KMS-11 (cell line): ENCODE measurements at regions not wholly inside any gene's neighbourhood (a gene's known extent, or its start where the extent isn't known, plus 50 kb on each side); places are given as distances from the start of the nearest gene placed in this dataset.

Experiments
- H2AFZ ChIP-seq: fragments of 200-600 bp; sonication (generic); 2 replicates; pipeline ENCODE4 v1.6.1; 2016; ENCODE audit warnings: antibody characterized with exemption, mixed run types, low read depth
- H3K27ac ChIP-seq: fragments of 200-600 bp; sonication (generic); 2 replicates; pipeline ENCODE4 v1.6.1; 2016; ENCODE audit warnings: mild to moderate bottlenecking, mixed run types
- H3K27me3 ChIP-seq: fragments of 200-600 bp; sonication (generic); 2 replicates; pipeline ENCODE4 v1.6.1; 2017; ENCODE audit warnings: mild to moderate bottlenecking, low read depth, mixed run types, moderate library complexity; ENCODE audit not compliant: insufficient read depth
- H3K36me3 ChIP-seq: fragments of 200-600 bp; sonication (generic); 2 replicates; pipeline ENCODE4 v1.6.1; 2017; ENCODE audit warnings: mild to moderate bottlenecking, mixed run types; ENCODE audit not compliant: insufficient read depth
- H3K4me1 ChIP-seq: fragments of 200-600 bp; sonication (generic); 2 replicates; pipeline ENCODE4 v1.6.1; 2016; ENCODE audit warnings: mild to moderate bottlenecking, low read depth, mixed run types; ENCODE audit not compliant: poor library complexity, severe bottlenecking
- H3K4me2 ChIP-seq: fragments of 200-600 bp; sonication (generic); 2 replicates; pipeline ENCODE4 v1.7.0; 2016; ENCODE audit warnings: mild to moderate bottlenecking, mixed run types
- H3K4me3 ChIP-seq: fragments of 200-600 bp; sonication (generic); IDR thresholded peaks from 2 replicates; pipeline ENCODE4 v1.6.1; 2017; ENCODE audit warnings: low read depth, low read length, mixed read lengths; ENCODE audit not compliant: insufficient read depth
- H3K79me2 ChIP-seq: fragments of 200-600 bp; sonication (generic); 2 replicates; pipeline ENCODE4 v1.6.1; 2016; ENCODE audit warnings: low read depth, mixed run types; ENCODE audit not compliant: insufficient read depth
- H3K9ac ChIP-seq: fragments of 200-600 bp; sonication (generic); 2 replicates; pipeline ENCODE4 v1.6.1; 2016; ENCODE audit warnings: mild to moderate bottlenecking, mixed run types
- H4K20me1 ChIP-seq: fragments of 200-600 bp; sonication (generic); 2 replicates; pipeline ENCODE4 v1.6.1; 2016; ENCODE audit warnings: mild to moderate bottlenecking, mixed run types; ENCODE audit not compliant: insufficient read depth
- CTCF ChIP-seq: fragments of 200-600 bp; sonication (generic); conservative IDR thresholded peaks from 2 replicates; pipeline ENCODE4 v1.6.1; 2017; ENCODE audit warnings: low read depth, mild to moderate bottlenecking, antibody characterized with exemption, low read length, moderate library complexity, mixed read lengths

DNA sequence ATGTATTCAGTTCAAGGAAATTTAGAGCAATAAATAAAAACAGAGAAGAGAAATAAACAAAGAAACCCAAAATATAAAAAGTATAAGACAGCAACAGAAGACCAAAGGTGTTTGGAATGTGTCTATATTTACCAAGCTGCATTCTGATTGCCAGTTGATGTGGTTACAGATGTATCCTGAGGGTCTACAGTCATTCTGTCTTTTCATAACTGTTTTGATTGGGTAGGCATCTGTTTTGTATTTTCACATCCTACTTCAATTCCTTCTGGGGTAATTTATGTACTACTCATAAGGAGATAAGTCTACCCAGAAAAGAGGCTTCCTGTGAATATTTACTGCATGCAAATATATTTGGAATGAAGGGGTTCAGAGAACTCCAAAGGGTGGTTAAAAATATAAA is 596.8 kb upstream of the GCFC2 start:
- no peaks in the 10 kb centered on the region for H3K79me2 ChIP-seq
- H3K4me3 ChIP-seq: peak overlapping the region; percentile 62
- no peaks in the 10 kb centered on the region for H3K27me3 ChIP-seq
- TF ChIP-seq CTCF: no peak
- peak overlapping the region; percentile 47; the same call in 1 of the 2 replicates for H3K27ac ChIP-seq
- H3K9ac ChIP-seq: no peak overlapping the region
- peaks cover 38% of the 10 kb centered on the region for H3K4me1 ChIP-seq
- no peaks in the 10 kb centered on the region for H4K20me1 ChIP-seq
- no peak overlapping the region for H2AFZ ChIP-seq
- H3K4me2 ChIP-seq: peak overlapping the region; percentile 59
- H3K36me3 ChIP-seq: no peaks in the 10 kb centered on the region

- H3K4me1 ChIP-seq: peaks cover 46% of the 10 kb centered on the region
- no peak overlapping the region for H2AFZ ChIP-seq
- H3K79me2 ChIP-seq: no peaks in the 10 kb centered on the region
- no peaks in the 10 kb centered on the region for H3K27me3 ChIP-seq
- no peak overlapping the region for H3K9ac ChIP-seq
- TF ChIP-seq CTCF: no peak
- no peaks in the 10 kb centered on the region for H3K36me3 ChIP-seq
- H3K4me3 ChIP-seq: no peak overlapping the region
- no peak overlapping the region for H3K4me2 ChIP-seq
- no peak overlapping the region for H3K27ac ChIP-seq
- no peaks in the 10 kb centered on the region for H4K20me1 ChIP-seq
Measured at GRCh38 chr2:76298041-76298440, 587.3 kb upstream of the GCFC2 start.

GRCh38 chr2:76296438-76296837 is 585.7 kb upstream of the GCFC2 start:
- Histone ChIP-seq H3K36me3 (no peaks in the 10 kb centered on the region), H3K4me1 (peaks cover 46% of the 10 kb centered on the region), H3K9ac (no peak overlapping the region), H4K20me1 (no peaks in the 10 kb centered on the region), H3K4me2 (peak overlapping the region; percentile 39), H3K79me2 (no peaks in the 10 kb centered on the region), H3K27me3 (no peaks in the 10 kb centered on the region), H2AFZ (peak overlapping the region; percentile 8; the same call in 1 of the 2 replicates), H3K27ac (peak overlapping the region; percentile 36; the same call in 1 of the 2 replicates), H3K4me3 (no peak overlapping the region)
- no peak for TF ChIP-seq CTCF

- Histone ChIP-seq H3K36me3 (no peaks in the 10 kb centered on the region), H3K4me3 (no peak overlapping the region), H3K4me1 (peaks cover 46% of the 10 kb centered on the region), H4K20me1 (no peaks in the 10 kb centered on the region), H3K9ac (no peak overlapping the region), H3K79me2 (no peaks in the 10 kb centered on the region), H3K4me2 (peak overlapping the region; percentile 39; the same call in 1 of the 2 replicates), H2AFZ (no peak overlapping the region), H3K27ac (0 out of 2 replicates have a peak overlapping the region, but pooled peaks have one; percentile 36), H3K27me3 (no peaks in the 10 kb centered on the region)
- TF ChIP-seq CTCF: no peak
Measured at GRCh38 chr2:76295762-76296161, 585.0 kb upstream of the GCFC2 start.
